Superior temporal gyrus (tissue), 1 donor: ENCODE measurements at regions not wholly inside any gene's neighbourhood (a gene's known extent, or its start where the extent isn't known, plus 50 kb on each side); places are given as distances from the start of the nearest gene placed in this dataset.

Experiments
- DNase-seq: peaks from one replicate; pipeline ENCODE4 v3.0.0-alpha.2; 2016; ENCODE audit errors: extremely low spot score

DNA sequence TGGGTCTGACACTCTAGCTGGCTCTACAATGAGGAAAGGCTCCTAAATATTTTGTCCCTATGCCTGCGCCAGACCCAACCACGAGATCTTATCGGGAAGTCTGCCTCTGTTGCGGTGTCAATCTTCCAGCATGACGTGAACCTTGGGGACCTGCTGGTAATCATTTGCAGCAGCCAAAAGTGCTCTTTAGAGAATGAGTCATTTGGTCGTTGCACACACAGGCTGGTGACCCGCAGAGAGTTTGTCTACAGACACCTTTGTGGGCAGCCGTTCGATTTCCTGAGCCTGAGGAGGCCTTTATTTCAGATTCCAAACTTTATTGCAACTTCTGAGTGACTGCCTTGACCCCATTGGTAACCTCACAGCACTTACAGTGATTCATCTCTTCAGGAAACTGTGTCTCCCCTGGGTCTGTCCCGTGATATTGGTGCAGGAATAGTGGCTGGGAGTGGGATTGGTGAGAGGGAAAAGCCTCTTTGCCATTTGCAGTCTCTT is 326.1 kb downstream of the NSG2 start:
- no peak for DNase-seq

GRCh38 chr5:174374206-174374605 is 328.7 kb downstream of the NSG2 start:
- DNase-seq = no peak

- no peak for DNase-seq
These were observed 330.6 kb downstream of the NSG2 start for GRCh38 chr5:174376056-174376455.

DNA sequence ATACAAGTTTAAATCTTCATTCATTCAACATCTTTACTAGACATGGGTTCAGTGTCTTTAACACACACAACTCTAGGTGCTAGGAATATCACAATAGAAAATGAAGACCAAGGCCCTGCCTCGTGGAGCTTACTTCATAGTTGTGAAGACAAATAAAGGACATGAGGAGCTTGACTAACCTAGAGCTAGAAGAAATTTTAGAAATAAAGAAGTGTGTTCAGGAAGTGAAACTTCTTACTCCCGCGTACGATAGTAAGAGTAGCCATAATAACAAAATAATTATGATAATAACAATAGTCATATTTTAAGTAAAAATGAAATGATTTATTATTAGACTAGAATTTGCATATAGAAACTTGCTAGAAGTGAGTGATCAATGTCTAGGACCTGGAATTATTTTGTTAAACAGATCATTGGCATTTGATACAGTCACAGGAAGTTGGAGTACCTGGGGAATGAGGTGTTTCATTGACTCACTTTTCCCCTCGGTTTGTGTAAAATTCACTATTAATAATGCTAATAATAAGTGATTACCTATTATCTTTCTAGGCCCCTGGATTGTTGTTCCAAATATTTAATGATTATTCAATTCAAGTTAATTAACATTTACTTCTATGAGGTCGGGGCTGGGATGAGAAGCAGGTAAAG is 331.3 kb downstream of the NSG2 start:
- no peak for DNase-seq

DNA sequence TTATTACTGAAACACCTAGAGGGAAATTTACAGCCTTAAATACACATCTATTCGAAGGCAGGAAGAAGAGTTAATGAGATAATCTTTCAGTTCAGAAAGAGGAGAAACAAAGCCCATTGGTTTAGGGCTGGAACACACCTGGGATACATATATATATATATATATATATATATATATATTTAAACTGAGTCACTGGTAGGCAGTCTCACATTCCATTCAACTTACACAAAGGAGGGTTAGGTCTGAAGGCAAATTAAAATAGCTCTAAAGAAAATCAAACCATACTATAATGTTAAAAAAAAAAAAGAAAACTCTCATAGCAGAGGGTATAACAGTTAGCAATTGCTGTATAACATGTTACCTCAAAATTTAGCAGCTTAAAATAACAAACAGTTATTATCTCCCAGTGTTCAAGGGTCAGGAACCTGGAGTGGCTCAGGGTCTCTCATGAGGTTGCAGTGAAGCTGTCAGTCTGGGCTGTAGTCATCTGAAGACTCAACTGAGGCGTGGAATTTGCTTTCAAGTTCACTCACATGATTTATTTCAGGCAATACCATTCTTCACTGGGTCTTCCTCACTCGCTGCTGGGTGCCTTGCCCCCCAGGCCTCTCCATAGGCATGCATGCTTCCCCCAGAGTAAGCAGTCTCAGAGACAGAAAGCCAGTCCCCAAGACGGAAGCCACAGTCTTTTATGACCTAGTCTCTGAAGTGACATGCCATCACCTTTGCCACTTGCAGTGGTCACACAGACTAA is 332.8 kb downstream of the NSG2 start:
- DNase-seq = no peak

DNA sequence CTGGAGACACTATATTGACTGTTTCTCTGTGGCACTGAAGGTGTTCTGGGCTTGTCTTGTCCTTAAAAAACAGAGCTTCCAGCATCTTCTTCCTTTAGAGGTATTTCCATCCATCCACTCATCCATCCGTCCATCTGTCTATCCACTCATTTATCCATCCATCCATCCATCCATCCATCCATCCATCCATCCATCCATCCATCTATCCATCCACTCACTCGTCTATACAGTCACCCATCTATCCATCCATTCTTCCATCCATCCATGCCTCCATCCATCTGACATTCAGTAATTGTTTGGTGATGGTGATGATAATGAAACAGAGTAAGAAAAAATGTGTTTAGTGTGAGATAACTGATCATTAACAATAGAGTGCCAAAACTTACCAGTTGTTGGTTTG is 334.8 kb downstream of the NSG2 start:
- no peak for DNase-seq

DNA sequence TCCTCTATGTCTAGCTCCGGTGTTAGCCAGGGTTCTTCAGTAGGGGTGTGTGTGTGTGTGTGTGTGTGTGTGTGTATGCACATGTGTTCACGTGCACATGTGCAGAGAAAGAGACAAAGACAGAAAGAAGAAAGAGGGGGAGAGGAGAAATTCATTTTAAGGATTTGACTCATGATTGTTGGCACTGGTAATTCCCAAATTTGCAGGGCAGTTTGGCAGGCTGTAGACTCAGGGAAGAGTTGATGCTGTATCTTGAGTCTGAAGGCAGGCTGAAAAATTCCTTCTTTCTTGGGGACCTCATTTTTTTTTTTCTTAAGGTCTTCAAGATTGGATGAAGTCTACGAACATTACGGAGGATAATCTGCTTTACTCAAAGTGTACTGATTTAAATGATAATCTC is 335.7 kb downstream of the NSG2 start:
- DNase-seq = peak; percentile 8

GRCh38 chr5:174383210-174384167 is 338.0 kb downstream of the NSG2 start:
- no peak for DNase-seq

- no peak for DNase-seq
These were observed 339.0 kb downstream of the NSG2 start for GRCh38 chr5:174384509-174384947.

GRCh38 chr5:174386306-174386705 is 338.1 kb upstream of the MSX2 start:
- DNase-seq = no peak

GRCh38 chr5:174386846-174387245 is 337.5 kb upstream of the MSX2 start:
- no peak for DNase-seq

- no peak for DNase-seq
These were observed 336.9 kb upstream of the MSX2 start for GRCh38 chr5:174387448-174387847.

GRCh38 chr5:174392892-174393291 is 331.5 kb upstream of the MSX2 start:
- DNase-seq = no peak

DNA sequence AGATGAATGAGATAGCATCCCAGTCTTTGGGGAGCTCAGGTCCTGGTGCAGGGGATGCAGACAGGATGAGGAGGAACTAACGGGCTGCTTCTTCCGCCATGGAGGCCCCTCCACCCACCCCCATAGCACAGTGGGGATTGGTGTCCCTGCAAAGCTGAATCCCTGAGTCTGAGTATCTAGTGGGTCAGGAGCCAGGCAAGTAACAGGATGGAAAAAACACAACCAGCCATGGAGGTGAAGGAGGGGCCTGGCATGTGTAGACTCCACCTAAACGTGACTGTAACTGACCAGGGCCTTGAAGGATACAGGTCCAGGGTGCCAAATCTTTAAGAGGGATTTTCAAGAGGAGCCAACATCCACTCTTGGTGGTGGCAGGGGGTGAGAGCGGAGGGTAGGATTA is 327.8 kb upstream of the MSX2 start:
- no peak for DNase-seq

DNA sequence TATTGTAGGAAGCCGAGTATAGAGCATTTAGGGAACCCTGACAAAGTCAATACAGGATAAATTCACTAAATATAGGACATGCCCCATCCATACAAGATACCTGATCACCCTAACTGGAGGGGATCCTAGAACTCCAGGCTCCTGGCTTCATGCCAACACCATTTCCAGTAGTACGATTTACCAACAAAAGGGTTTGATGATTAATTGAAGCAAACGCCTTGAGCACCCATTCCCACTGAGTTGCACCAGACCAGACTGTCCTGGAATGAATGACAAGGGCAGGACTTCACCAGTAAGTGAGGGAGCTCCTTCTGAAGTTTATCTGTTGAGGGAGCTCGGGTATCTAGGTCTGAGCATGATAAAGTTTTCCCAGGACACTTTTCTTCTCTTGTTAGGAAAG is 327.2 kb upstream of the MSX2 start:
- no peak for DNase-seq

DNA sequence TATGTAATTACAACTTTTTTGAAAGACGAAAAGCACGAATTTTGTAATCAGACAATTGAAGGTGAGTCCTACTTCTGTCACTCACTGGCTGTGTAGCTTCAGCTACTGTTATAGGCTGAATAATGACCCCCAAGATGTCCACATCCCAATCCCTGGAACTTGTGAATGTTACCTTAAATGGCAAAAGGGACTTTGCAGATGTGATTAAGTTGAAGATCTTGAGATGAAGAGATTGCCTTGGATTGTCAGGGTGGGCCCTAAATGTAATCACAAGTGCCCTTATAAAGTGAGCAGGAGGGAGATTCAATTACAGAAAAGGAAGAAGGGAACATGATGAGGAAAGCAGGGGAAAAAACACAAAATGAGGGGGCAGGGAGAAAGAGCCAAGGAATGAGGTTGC is 326.2 kb upstream of the MSX2 start:
- DNase-seq = no peak

DNA sequence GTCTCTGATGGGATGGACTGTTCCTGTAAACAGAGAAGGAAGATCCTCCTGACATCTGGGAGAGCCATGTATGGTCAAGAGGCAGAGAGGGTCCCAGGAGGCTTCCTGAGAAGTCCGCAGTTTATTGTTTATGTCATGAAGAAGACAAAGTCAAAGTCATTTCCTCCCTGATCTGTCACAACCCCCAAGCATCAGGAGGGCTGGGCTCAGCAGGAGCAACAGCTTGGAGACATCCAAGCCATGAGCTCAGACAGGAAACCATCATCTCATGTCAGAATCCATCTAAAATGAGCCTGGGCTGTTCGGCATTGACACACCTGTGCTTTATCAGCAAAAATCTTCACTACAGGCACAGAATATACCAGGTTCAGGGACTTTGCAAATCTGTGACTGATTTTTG is 325.0 kb upstream of the MSX2 start:
- no peak for DNase-seq

GRCh38 chr5:174400461-174400860 is 323.9 kb upstream of the MSX2 start:
- no peak for DNase-seq

DNA sequence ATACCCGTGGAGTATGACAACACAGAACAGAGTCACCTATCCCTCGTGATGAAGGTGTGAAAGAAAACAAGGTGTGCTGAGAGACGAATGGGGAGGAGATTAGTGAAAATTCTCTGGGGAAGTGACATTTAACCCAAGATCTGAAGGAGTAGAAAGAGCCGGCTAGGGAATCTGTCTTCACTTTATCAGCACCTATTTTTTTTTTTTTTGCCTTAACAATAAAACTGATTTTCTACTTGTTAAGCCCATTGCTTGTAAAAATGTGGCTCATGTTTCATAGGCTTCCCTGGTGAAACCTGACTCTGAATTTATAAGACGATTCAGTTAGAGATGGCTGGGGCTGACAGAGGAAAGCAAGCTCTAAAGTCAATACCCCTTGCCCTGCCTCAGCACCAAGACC is 322.6 kb upstream of the MSX2 start:
- no peak for DNase-seq

DNA sequence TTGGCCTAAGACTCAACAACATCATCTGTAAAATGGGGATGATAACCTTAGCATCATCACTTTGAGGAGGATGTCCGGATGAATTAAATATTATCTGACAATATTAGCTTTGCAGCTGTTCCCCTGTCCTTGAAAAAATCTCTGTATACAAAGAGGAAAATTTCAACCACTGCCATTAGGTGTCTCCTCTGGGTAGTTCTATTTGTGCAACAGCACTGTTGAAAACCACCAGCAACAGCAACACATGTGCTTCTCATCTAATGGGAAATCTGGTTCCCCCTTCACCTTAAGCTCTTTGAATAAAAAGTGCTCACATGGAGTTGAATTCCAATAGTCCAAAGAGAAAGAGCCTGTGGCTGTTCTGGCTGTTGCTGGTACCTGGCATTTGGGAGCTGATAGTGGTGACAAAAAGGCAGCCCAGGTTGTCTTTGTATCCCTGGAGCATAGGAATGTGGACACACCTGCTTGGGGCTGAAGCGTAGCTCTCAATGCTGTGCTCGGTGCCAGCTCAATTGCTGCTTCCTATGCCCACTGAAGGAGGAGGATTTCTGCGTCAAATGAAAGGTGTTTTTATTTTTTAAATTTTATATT is 322.1 kb upstream of the MSX2 start:
- no peak for DNase-seq

DNA sequence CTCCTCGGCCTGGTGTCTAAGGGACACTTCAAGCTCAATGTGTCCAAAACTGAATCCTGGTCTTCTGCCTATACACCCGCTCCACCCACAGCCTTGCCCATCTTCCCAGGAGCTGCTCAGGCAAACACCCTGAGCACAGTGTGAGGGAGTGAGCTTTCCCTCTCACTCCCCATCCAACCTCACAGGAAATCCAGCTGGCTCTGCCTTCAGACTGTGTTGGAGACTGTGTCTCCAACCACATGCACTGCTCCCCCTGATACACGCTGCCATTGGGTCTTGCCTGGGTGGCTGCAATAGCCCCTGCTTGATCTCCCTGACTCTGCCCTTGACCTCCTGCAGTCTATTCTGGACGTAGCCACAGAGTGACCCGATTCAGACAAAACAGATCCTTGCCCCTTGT is 319.5 kb upstream of the MSX2 start:
- DNase-seq = no peak

DNA sequence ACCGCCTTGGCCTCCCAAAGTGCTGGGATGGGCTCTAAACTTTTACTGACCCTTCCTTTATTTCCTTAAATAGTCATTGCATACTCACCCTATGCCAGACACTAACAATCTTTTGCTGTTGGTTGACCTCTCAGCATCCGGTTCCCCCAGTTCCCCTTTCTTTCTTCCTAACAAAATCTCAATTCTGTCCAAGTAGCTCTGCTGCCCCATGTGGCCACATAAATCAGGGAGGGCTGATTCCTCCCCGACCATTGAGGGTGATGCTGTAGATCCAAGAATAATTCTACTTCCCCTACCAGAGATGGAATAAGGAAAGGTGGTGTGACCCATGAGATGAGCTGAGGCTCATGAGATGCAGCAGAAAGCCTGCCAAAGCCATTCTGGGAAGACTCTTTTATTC is 315.3 kb upstream of the MSX2 start:
- no peak for DNase-seq
